ENCODE measurements at regions not wholly inside any gene's neighbourhood (a gene's known extent, or its start where the extent isn't known, plus 50 kb on each side); places are given as distances from the start of the nearest gene placed in this dataset.
"Not testable (repeated sequence)": the region's sequence is repeated elsewhere in the genome, so short reads cannot be mapped to it uniquely, and the experiment has no call there.

GRCh38 chr12:76292891-76293290 is 55.3 kb downstream of the BBS10 start:
- H3K9me3 ChIP-seq (ENCODE audit: control insufficient read depth in 2 of 3, insufficient read depth in 1 of 3, low read length in 3 of 3); H3K27ac ChIP-seq (ENCODE audit: low read depth in 2 of 2, low read length in 2 of 2); intact Hi-C loops (cut with DNase I); H3K9ac ChIP-seq (ENCODE audit: low read length in 3 of 3); H3K4me3 ChIP-seq (ENCODE audit: low read length in 3 of 3); H3K27me3 ChIP-seq (ENCODE audit: control insufficient read depth, insufficient read depth, low read length); H3K36me3 ChIP-seq (ENCODE audit: control insufficient read depth in 2 of 3, insufficient read depth in 3 of 3, low read length in 3 of 3); FAIRE-seq; H3K4me1 ChIP-seq (ENCODE audit: control insufficient read depth in 2 of 3, insufficient read depth in 2 of 3, low read depth in 1 of 3, low read length in 3 of 3); DNase-seq: not testable (repeated sequence)

DNA sequence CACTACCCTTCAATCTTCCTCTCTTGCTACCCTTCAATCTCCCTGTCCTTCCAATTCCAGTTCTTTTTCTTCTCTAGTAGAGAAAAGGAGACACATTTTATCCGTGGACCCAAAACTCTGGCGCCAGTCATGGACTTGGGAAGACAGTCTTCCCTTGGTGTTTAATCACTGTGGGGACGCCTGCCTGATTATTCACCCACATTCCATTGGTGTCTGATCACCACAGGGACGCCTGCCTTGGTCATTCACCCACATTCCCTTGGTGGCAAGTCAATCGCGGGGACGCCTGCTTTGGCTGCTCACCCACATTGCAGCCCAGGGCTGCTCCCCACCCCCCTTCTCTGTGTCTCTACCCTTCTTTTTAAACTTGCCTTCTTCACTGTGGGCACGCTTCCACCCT is 55.9 kb downstream of the BBS10 start:
- H3K9me3 ChIP-seq (ENCODE audit: control insufficient read depth in 2 of 3, insufficient read depth in 1 of 3, low read length in 3 of 3); FAIRE-seq; H3K27me3 ChIP-seq (ENCODE audit: control insufficient read depth, insufficient read depth, low read length); H3K36me3 ChIP-seq (ENCODE audit: control insufficient read depth in 2 of 3, insufficient read depth in 3 of 3, low read length in 3 of 3); intact Hi-C loops (cut with DNase I); H3K27ac ChIP-seq (ENCODE audit: low read depth in 2 of 2, low read length in 2 of 2); H3K9ac ChIP-seq (ENCODE audit: low read length in 3 of 3); H3K4me1 ChIP-seq (ENCODE audit: control insufficient read depth in 2 of 3, insufficient read depth in 2 of 3, low read depth in 1 of 3, low read length in 3 of 3); H3K4me3 ChIP-seq (ENCODE audit: low read length in 3 of 3); DNase-seq: not testable (repeated sequence)

- Histone ChIP-seq H3K27ac (ENCODE audit: low read depth in 2 of 2, low read length in 2 of 2) (no peak overlapping the region), H3K9ac (ENCODE audit: low read length in 3 of 3) (no peak overlapping the region)
- no peak for FAIRE-seq
Measured at GRCh38 chr12:76290963-76291859, 57.0 kb downstream of the BBS10 start.

GRCh38 chr12:76288218-76288617 is 60.0 kb downstream of the BBS10 start:
- no peaks in the 10 kb centered on the region for H3K9me3 ChIP-seq (ENCODE audit: control insufficient read depth in 2 of 3, insufficient read depth in 1 of 3, low read length in 3 of 3)
- TF ChIP-seq, protein P1, sequence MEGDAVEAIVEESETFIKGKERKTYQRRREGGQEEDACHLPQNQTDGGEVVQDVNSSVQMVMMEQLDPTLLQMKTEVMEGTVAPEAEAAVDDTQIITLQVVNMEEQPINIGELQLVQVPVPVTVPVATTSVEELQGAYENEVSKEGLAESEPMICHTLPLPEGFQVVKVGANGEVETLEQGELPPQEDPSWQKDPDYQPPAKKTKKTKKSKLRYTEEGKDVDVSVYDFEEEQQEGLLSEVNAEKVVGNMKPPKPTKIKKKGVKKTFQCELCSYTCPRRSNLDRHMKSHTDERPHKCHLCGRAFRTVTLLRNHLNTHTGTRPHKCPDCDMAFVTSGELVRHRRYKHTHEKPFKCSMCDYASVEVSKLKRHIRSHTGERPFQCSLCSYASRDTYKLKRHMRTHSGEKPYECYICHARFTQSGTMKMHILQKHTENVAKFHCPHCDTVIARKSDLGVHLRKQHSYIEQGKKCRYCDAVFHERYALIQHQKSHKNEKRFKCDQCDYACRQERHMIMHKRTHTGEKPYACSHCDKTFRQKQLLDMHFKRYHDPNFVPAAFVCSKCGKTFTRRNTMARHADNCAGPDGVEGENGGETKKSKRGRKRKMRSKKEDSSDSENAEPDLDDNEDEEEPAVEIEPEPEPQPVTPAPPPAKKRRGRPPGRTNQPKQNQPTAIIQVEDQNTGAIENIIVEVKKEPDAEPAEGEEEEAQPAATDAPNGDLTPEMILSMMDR (IDR thresholded peaks at IDR 0.05; ENCODE audit: borderline replicate concordance, extremely low read depth, insufficient read depth): no peak
- H3K36me3 ChIP-seq (ENCODE audit: control insufficient read depth in 2 of 3, insufficient read depth in 3 of 3, low read length in 3 of 3): no peaks in the 10 kb centered on the region
- no peaks in the 10 kb centered on the region for H3K4me1 ChIP-seq (ENCODE audit: control insufficient read depth in 2 of 3, insufficient read depth in 2 of 3, low read depth in 1 of 3, low read length in 3 of 3)
- no peak overlapping the region for H3K27ac ChIP-seq (ENCODE audit: low read depth in 2 of 2, low read length in 2 of 2)
- no peak for DNase-seq
- H3K27me3 ChIP-seq (ENCODE audit: control insufficient read depth, insufficient read depth, low read length): no peaks in the 10 kb centered on the region
- intact Hi-C loops (cut with DNase I): no loop called here
- H3K4me3 ChIP-seq (ENCODE audit: low read length in 3 of 3): no peak overlapping the region
- no peak overlapping the region for H3K9ac ChIP-seq (ENCODE audit: low read length in 3 of 3)
- no peak for FAIRE-seq

More at GRCh38 chr12:76290963-76291859, 57.0 kb downstream of the BBS10 start:
- no peak for DNase-seq
- H3K9me3 ChIP-seq (ENCODE audit: control insufficient read depth in 2 of 3, insufficient read depth in 1 of 3, low read length in 3 of 3): no peaks in the 10 kb centered on the region
- no peaks in the 10 kb centered on the region for H3K4me1 ChIP-seq (ENCODE audit: control insufficient read depth in 2 of 3, insufficient read depth in 2 of 3, low read depth in 1 of 3, low read length in 3 of 3)
- no peaks in the 10 kb centered on the region for H3K36me3 ChIP-seq (ENCODE audit: control insufficient read depth in 2 of 3, insufficient read depth in 3 of 3, low read length in 3 of 3)
- TF ChIP-seq, protein P1 (IDR thresholded peaks at IDR 0.05; ENCODE audit: borderline replicate concordance, extremely low read depth, insufficient read depth): no peak
- H3K4me3 ChIP-seq (ENCODE audit: low read length in 3 of 3): no peak overlapping the region
- H3K27me3 ChIP-seq (ENCODE audit: control insufficient read depth, insufficient read depth, low read length): no peaks in the 10 kb centered on the region
- intact Hi-C loops (cut with DNase I): no loop called here
